OCI-LY1 (cell line): ENCODE measurements at regions not wholly inside any gene's neighbourhood (a gene's known extent, or its start where the extent isn't known, plus 50 kb on each side); places are given as distances from the start of the nearest gene placed in this dataset.

Experiments used
- H2AFZ ChIP-seq: fragments of 200-600 bp; sonication (generic), shearing (Covaris generic); 2 replicates; pipeline ENCODE4 v1.6.0; 2014; ENCODE audit warnings: antibody characterized with exemption, mild to moderate bottlenecking, low read length
- H3F3A ChIP-seq: fragments of 200-600 bp; sonication (generic), shearing (Covaris generic); 2 replicates; pipeline ENCODE4 v1.6.0; 2014; ENCODE audit warnings: mild to moderate bottlenecking, antibody characterized with exemption, low read length, moderate library complexity; ENCODE audit not compliant: insufficient read depth
- H3K27ac ChIP-seq: fragments of 200-600 bp; sonication (generic); 2 replicates; pipeline ENCODE4 v1.5.1; 2014; ENCODE audit warnings: low read length, mixed run types, mild to moderate bottlenecking, low read depth; ENCODE audit not compliant: poor library complexity, severe bottlenecking
- H3K27me3 ChIP-seq: fragments of 200-600 bp; sonication (generic); 2 replicates; pipeline ENCODE4 v1.6.0; 2014; ENCODE audit warnings: antibody characterized with exemption, mild to moderate bottlenecking, low read length, moderate library complexity; ENCODE audit not compliant: insufficient read depth
- H3K36me3 ChIP-seq: fragments of 200-600 bp; sonication (generic); 2 replicates; pipeline ENCODE4 v1.6.1; 2014; ENCODE audit warnings: mild to moderate bottlenecking, antibody characterized with exemption, low read length, moderate library complexity, mixed read lengths; ENCODE audit not compliant: insufficient read depth
- H3K4me1 ChIP-seq: fragments of 200-600 bp; sonication (generic); 2 replicates; pipeline ENCODE4 v1.5.1; 2014; ENCODE audit warnings: mild to moderate bottlenecking, low read length, moderate library complexity; ENCODE audit not compliant: insufficient read depth, severe bottlenecking
- H3K4me2 ChIP-seq: fragments of 200-600 bp; sonication (generic), shearing (Covaris generic); 2 replicates; pipeline ENCODE4 v1.6.1; 2014; ENCODE audit warnings: low read length
- H3K4me3 ChIP-seq: fragments of 200-600 bp; sonication (generic); 2 replicates; pipeline ENCODE4 v1.5.1; 2014; ENCODE audit warnings: low read length, low read depth, mild to moderate bottlenecking, mixed read lengths; ENCODE audit not compliant: poor library complexity, severe bottlenecking
- H3K79me2 ChIP-seq: fragments of 200-600 bp; shearing (Covaris generic); 2 replicates; pipeline ENCODE4 v1.6.1; 2016; ENCODE audit warnings: mixed run types, low read length, mixed read lengths; ENCODE audit not compliant: insufficient read depth
- H3K9ac ChIP-seq: fragments of 200-600 bp; sonication (generic), shearing (Covaris generic); 2 replicates; pipeline ENCODE4 v1.6.1; 2014; ENCODE audit warnings: mild to moderate bottlenecking, low read length, mixed read lengths
- H3K9me2 ChIP-seq: fragments of 200-600 bp; sonication (generic), shearing (Covaris generic); 2 replicates; pipeline ENCODE4 v1.6.1; 2014; ENCODE audit warnings: low read depth, mild to moderate bottlenecking, low read length, mixed read lengths
- H3K9me3 ChIP-seq: fragments of 200-600 bp; shearing (Covaris generic); 2 replicates; pipeline ENCODE4 v1.6.1; 2014; ENCODE audit warnings: low read length, mixed read lengths
- H4K20me1 ChIP-seq: fragments of 200-600 bp; sonication (generic), shearing (Covaris generic); 2 replicates; pipeline ENCODE4 v1.6.0; 2016; ENCODE audit warnings: mild to moderate bottlenecking, low read length; ENCODE audit not compliant: insufficient read depth
- EZH2 ChIP-seq: fragments of 200-600 bp; sonication (generic), shearing (Covaris generic); IDR thresholded peaks from 2 replicates; pipeline ENCODE4 v1.8.0; 2017; ENCODE audit warnings: borderline replicate concordance, mixed run types, mild to moderate bottlenecking, antibody characterized with exemption, low read length, moderate library complexity, mixed read lengths
- TF ChIP-seq, protein P1 (sequence below): fragments of 200-600 bp; sonication (generic), shearing (Covaris generic); IDR thresholded peaks from 2 replicates; pipeline ENCODE4 v1.5.1; 2017; ENCODE audit warnings: mild to moderate bottlenecking, antibody characterized with exemption, low read length, moderate library complexity, mixed read lengths

DNA sequence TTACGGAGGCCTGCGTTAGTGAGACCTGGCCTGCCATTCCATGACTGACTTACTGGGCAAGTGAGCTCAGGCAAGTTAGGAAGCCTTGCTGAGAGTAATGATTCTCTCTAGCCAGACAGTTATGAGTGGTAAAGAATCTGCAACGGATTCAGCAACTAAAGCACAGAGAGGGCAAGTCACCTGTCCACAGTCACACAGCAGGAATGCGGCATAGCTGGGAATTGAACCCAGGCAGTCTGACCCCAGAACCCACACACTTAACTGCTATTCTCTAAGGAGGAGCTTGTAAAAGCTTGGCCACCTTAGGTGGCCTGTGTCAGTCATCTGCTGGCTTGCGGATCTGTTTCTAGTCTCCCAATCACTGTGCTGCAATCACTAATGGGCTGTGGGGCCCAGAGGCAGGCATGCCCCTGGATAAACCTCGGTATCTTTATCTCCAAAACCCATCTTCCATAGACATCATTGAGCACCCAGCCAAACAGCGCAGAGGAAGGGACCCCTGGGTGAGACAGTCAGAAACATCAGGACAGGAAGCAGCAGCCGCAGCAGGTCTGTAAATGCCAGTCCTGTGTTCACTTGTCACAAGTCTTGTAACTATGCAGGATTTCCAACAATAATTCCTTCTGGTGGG lies 215.9 kb upstream of the KCNG1 start:
- H3K27me3 ChIP-seq, result no peaks in the 10 kb centered on the region; the same call in 1 of the 2 replicates
- no peak overlapping the region for H3K4me3 ChIP-seq
- no peak overlapping the region for H2AFZ ChIP-seq
- no peak overlapping the region for H3K4me2 ChIP-seq
- H4K20me1 ChIP-seq, result no peaks in the 10 kb centered on the region
- H3K36me3 ChIP-seq, result no peaks in the 10 kb centered on the region
- H3K4me1 ChIP-seq, result no peaks in the 10 kb centered on the region
- peaks cover 3% of the 10 kb centered on the region; the same call in 1 of the 2 replicates for H3K9me3 ChIP-seq
- no peak overlapping the region for H3K9ac ChIP-seq
- no peaks in the 10 kb centered on the region for H3F3A ChIP-seq
- no peak for TF ChIP-seq EZH2
- TF ChIP-seq, protein P1, sequence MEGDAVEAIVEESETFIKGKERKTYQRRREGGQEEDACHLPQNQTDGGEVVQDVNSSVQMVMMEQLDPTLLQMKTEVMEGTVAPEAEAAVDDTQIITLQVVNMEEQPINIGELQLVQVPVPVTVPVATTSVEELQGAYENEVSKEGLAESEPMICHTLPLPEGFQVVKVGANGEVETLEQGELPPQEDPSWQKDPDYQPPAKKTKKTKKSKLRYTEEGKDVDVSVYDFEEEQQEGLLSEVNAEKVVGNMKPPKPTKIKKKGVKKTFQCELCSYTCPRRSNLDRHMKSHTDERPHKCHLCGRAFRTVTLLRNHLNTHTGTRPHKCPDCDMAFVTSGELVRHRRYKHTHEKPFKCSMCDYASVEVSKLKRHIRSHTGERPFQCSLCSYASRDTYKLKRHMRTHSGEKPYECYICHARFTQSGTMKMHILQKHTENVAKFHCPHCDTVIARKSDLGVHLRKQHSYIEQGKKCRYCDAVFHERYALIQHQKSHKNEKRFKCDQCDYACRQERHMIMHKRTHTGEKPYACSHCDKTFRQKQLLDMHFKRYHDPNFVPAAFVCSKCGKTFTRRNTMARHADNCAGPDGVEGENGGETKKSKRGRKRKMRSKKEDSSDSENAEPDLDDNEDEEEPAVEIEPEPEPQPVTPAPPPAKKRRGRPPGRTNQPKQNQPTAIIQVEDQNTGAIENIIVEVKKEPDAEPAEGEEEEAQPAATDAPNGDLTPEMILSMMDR, result no peak
- no peaks in the 10 kb centered on the region for H3K9me2 ChIP-seq
- H3K79me2 ChIP-seq, result no peaks in the 10 kb centered on the region
- H3K27ac ChIP-seq, result no peak overlapping the region

DNA sequence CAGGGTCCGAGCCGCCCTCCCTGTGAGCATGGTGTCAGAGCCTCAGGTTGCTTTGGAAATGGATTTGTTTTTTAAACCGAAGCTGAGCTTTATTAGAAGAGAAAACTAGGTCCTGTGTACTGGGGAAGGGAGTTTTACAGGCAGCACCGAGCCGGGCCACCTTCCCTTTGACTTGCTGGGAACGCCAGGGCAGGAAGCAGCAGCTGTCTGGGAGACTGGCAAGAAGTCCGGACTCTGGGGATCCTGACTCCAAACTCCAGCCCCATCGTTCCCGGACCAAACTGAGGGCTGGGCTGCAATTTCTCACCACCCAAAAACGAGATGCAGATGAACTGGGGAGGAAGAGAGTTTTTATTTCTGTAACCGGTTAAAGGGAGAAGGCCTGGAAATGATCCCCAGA lies 214.9 kb upstream of the KCNG1 start:
- no peak overlapping the region for H3K4me2 ChIP-seq
- no peaks in the 10 kb centered on the region for H3K79me2 ChIP-seq
- H3K4me3 ChIP-seq, result no peak overlapping the region
- H3K4me1 ChIP-seq, result no peaks in the 10 kb centered on the region
- H3K36me3 ChIP-seq, result no peaks in the 10 kb centered on the region
- H2AFZ ChIP-seq, result no peak overlapping the region
- no peaks in the 10 kb centered on the region for H4K20me1 ChIP-seq
- H3K9me2 ChIP-seq, result no peaks in the 10 kb centered on the region
- no peaks in the 10 kb centered on the region for H3F3A ChIP-seq
- TF ChIP-seq, protein P1, result no peak
- TF ChIP-seq EZH2, result no peak
- H3K27me3 ChIP-seq, result no peaks in the 10 kb centered on the region; the same call in 1 of the 2 replicates
- H3K27ac ChIP-seq, result no peak overlapping the region
- H3K9me3 ChIP-seq, result peaks cover 3% of the 10 kb centered on the region; the same call in 1 of the 2 replicates
- no peak overlapping the region for H3K9ac ChIP-seq

DNA sequence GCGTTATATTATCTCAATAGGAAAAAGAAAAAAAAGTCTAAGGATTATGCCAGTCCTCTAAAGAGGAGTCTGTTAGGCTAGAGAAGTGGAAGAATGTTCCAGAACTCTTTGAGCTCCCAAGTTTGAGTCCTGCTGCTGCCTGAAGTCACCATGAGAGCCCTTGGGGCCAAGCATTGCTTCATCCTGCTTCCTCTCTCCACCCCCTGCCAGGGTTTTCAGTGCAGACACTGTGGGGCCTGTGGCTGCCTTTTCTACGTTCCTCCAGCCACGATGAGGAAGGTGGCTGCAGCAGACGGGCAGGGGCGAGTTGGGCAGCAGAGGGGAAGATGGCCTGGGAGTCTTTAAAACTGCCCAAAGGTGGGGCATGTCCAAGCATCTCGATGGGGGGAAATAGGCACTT lies 214.4 kb upstream of the KCNG1 start:
- TF ChIP-seq, protein P1, result no peak
- no peak for TF ChIP-seq EZH2
- H3K27ac ChIP-seq, result no peak overlapping the region
- no peaks in the 10 kb centered on the region for H3F3A ChIP-seq
- H3K9me2 ChIP-seq, result no peaks in the 10 kb centered on the region
- no peak overlapping the region for H3K9ac ChIP-seq
- H2AFZ ChIP-seq, result no peak overlapping the region
- H3K79me2 ChIP-seq, result no peaks in the 10 kb centered on the region
- no peaks in the 10 kb centered on the region for H4K20me1 ChIP-seq
- H3K4me1 ChIP-seq, result no peaks in the 10 kb centered on the region
- H3K4me2 ChIP-seq, result no peak overlapping the region
- peaks cover 3% of the 10 kb centered on the region; the same call in 1 of the 2 replicates for H3K9me3 ChIP-seq
- H3K27me3 ChIP-seq, result no peaks in the 10 kb centered on the region; the same call in 1 of the 2 replicates
- no peak overlapping the region for H3K4me3 ChIP-seq
- H3K36me3 ChIP-seq, result no peaks in the 10 kb centered on the region
